GM13977 (cell line): ENCODE measurements at regions not wholly inside any gene's neighbourhood (a gene's known extent, or its start where the extent isn't known, plus 50 kb on each side); places are given as distances from the start of the nearest gene placed in this dataset.

Experiments
- DNase-seq: peaks from one replicate; pipeline ENCODE4 v3.0.0; 2012; ENCODE audit warnings: low spot score
- in situ Hi-C: fragments of 300-500 bp; cut with MboI; formaldehyde crosslinking; loops from one replicate; pipeline ENCODE4 v1.12.0; 2022; ENCODE audit warnings: low sequenced_read_pairs, low pct_unique_long_range_greater_than_20kb, mixed read lengths, inconsistent platforms; ENCODE audit not compliant: unreplicated experiment
- TF ChIP-seq, protein P1 (sequence below): IDR thresholded peaks from 2 replicates; pipeline ENCODE4 v1.5.1; 2012; ENCODE audit warnings: mild to moderate bottlenecking, control low read depth; ENCODE audit not compliant: insufficient read depth; ENCODE audit errors: extremely low read depth, missing control alignments

DNA sequence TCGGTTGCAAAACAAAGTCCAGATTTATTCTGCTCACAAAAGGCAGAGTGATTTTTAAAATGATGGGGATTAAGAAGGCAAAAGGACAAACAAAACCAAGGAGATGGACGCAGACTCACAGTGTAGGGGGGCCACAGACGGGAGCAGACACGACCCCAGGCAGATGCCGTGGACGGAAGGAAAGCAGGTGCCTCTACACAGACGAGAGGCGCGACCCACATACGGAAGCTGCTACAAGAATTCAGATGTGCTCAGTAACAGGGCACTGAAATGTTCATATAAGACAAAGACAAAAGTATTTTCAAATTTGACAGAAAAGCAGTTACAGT is 148.9 kb downstream of the BRD1 start:
- TF ChIP-seq, protein P1, sequence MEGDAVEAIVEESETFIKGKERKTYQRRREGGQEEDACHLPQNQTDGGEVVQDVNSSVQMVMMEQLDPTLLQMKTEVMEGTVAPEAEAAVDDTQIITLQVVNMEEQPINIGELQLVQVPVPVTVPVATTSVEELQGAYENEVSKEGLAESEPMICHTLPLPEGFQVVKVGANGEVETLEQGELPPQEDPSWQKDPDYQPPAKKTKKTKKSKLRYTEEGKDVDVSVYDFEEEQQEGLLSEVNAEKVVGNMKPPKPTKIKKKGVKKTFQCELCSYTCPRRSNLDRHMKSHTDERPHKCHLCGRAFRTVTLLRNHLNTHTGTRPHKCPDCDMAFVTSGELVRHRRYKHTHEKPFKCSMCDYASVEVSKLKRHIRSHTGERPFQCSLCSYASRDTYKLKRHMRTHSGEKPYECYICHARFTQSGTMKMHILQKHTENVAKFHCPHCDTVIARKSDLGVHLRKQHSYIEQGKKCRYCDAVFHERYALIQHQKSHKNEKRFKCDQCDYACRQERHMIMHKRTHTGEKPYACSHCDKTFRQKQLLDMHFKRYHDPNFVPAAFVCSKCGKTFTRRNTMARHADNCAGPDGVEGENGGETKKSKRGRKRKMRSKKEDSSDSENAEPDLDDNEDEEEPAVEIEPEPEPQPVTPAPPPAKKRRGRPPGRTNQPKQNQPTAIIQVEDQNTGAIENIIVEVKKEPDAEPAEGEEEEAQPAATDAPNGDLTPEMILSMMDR: no peak
- no peak for DNase-seq
- in situ Hi-C loops: no loop called here

DNA sequence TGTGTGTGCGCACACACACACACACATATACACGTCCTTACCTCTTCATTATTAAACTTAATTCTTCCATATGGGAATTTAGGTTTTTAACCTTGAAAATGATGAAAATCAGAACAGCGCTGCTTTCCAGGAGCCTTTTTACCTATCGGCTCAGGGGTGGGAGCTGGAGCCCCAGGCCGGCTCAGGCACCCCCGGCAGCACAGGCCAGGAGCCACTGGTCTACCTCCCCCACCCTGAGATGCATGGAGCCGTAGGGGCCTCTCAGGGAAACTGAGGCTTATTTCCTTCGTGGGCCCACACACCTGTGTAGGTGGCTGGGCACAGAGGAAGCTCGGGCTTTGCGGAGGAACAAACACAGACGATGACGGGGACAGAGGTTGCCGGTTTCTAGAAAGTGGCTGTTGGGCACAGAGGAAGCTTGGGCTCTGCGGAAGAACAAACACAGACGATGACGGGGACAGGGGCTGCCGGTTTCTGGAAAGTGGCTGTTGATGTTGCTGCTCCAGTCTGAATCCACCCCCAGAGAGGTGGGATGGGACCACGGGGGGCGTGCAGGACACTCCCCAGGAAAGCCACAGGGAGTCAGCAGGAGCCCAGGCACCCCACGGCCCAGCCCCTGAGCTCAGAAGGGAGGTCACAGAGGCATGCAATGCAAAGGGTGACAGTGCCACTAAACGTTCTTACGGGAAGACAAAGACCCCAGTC is 149.4 kb downstream of the BRD1 start:
- TF ChIP-seq, protein P1: no peak
- no peak for DNase-seq
- in situ Hi-C loops: no loop called here

DNA sequence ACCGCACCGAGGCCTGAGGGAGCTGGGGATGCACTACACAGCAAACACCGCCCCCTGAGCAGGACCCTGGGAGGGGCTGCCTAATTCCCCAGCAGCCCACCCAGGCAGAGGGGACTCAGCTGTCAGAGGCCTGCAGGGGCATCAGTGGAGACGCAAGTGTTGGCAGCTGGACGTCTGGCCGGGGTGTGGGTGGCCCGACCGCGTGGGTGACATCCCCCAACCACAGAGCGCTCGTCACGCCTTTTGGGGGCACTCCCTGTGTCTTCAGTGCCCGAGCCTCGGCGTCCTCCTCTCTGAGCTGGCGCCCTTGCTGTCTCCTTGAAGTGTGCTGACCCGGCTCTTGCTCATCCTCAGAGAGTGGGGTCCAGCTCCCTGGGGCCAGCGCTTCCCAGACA is 150.2 kb downstream of the BRD1 start:
- TF ChIP-seq, protein P1: no peak
- in situ Hi-C loops: no loop called here

DNA sequence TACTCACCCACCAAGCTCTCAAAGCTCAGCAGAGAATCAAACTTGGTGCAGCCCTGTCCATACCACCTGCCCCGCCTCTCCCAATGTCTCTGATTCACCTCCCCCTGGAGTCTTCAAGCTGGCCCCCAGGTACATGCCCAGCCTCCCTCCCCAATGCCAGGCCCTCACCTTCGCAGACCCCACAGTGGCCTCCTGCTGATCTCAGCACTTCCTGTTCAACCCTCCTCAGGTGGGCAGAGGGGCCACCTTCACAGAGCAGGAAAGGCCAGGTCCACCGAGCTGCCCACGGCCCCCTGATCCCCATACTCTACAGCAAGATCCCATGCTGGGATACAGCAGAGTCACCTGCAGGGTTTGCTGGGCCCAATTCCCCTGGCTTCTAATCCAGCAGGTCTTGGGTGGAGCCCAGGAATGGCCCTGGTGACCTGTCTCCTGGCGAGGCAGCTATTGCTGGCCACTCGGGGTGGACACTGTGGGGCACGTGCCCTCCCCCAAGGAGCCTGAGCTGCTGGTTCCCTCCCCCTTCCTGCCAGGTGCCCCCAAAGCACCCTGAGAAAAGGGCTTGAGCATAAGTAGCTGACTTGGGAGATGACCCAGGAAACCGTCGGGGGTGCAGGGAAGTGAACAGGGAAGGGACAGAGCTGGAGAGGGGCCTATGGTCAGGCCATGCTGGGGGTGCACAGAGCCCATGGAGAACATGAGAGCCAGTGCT is 150.7 kb downstream of the BRD1 start:
- DNase-seq: no peak
- in situ Hi-C loops: no loop called here
- TF ChIP-seq, protein P1: no peak

More for the DNA sequence above, 150.2 kb downstream of the BRD1 start:
- DNase-seq: no peak

DNA sequence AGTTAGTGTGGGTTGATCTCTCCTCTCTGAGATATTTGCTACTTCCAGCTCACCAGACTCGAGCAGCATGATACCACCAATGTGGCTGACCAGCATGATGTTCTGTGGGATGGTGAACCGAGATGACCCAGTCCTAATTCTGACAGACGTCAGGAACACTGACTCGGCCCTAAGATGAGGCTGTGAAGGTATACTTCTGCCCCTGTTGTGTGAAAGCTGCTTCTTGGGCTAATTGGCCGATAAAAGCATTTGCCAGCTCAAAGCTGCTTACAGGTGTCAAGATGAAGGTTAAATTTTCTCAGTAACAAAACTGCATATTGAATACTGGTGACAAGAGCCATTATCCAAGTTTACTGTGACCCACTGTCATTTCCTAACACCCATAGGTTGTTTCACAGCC is 151.4 kb downstream of the BRD1 start:
- no peak for DNase-seq
- in situ Hi-C loops: no loop called here
- TF ChIP-seq, protein P1: no peak

DNA sequence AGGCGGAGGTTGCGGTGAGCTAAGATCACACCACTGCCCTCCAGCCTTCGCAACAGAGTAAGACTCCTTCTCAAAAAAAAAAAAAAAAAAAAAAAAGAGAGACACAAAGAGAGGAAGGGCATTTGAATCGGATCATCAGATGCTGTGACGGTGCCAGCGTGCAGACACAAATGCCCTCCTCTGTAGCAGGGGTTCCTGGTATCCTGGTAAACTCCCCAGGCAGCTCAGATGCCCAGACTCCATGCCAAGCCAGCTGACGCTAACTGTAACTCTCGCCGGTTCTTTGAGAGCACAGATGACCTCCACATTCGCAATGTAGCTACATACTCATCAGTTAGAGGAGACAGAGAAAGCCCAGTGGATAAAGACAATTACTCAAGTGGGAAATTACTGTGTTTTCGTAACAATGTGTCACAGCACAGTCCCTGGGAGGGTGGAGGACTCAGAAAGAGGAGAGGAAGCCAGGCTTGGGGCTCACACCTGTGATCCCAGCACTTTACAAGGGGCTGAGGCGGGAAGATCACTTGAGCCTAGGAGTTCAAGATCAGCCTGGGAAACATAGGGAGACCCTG is 153.1 kb downstream of the BRD1 start:
- no peak for DNase-seq
- in situ Hi-C loops: no loop called here
- TF ChIP-seq, protein P1: no peak
